Stimulated activated CD8-positive, alpha-beta memory T cell treated with anti-CD3 and anti-CD28 coated beads, Interleukin-4, amount 100 ng/mL, for 1 hour (primary cell): ENCODE measurements at regions not wholly inside any gene's neighbourhood (a gene's known extent, or its start where the extent isn't known, plus 50 kb on each side); places are given as distances from the start of the nearest gene placed in this dataset.

Experiments
- DNase-seq, 2 donors: peaks; one replicate each; pipeline ENCODE4 v3.0.0-alpha.2; 2020; ENCODE audit warnings: low read depth in 2 of 2, low spot score in 1 of 2

- DNase-seq: no peak
Measured at GRCh38 chr5:74356009-74356695, 284.4 kb downstream of the ENC1 start.

GRCh38 chr5:74355041-74355824 is 285.3 kb downstream of the ENC1 start:
- no peak for DNase-seq

- DNase-seq: no peak
Measured at GRCh38 chr5:74352256-74352655, 288.3 kb downstream of the ENC1 start.

GRCh38 chr5:74342948-74343682 is 297.4 kb downstream of the ENC1 start:
- no peak for DNase-seq

- no peak for DNase-seq
Measured at GRCh38 chr5:74342182-74342581, 298.3 kb downstream of the ENC1 start.

GRCh38 chr5:74341221-74341620 is 299.3 kb downstream of the ENC1 start:
- DNase-seq: no peak

GRCh38 chr5:74340476-74340875 is 300.1 kb downstream of the ENC1 start:
- no peak for DNase-seq

- no peak for DNase-seq
Measured at GRCh38 chr5:74337984-74338310, 302.6 kb downstream of the ENC1 start.

GRCh38 chr5:74337254-74337983 is 303.1 kb downstream of the ENC1 start:
- DNase-seq: no peak

- DNase-seq: no peak
Measured at GRCh38 chr5:74336297-74336696, 304.2 kb downstream of the ENC1 start.

GRCh38 chr5:74334762-74335384 is 305.7 kb downstream of the ENC1 start:
- DNase-seq: no peak

GRCh38 chr5:74334062-74334761 is 306.3 kb downstream of the ENC1 start:
- no peak for DNase-seq

- DNase-seq: no peak
Measured at GRCh38 chr5:74333430-74333829, 307.1 kb downstream of the ENC1 start.

- DNase-seq: no peak
Measured at GRCh38 chr5:74332682-74333081, 307.8 kb downstream of the ENC1 start.

- no peak for DNase-seq
Measured at GRCh38 chr5:74332006-74332405, 308.5 kb downstream of the ENC1 start.

- DNase-seq: no peak
Measured at GRCh38 chr5:74328221-74328630, 312.3 kb downstream of the ENC1 start.

- no peak for DNase-seq
Measured at GRCh38 chr5:74327339-74327685, 313.2 kb downstream of the ENC1 start.

- peak; percentile 5 to 13 for DNase-seq
Measured at GRCh38 chr5:74326571-74327338, 313.8 kb downstream of the ENC1 start.

GRCh38 chr5:74325866-74326265 is 314.7 kb downstream of the ENC1 start:
- no peak for DNase-seq

- DNase-seq: no peak
Measured at GRCh38 chr5:74324556-74324955, 316.0 kb downstream of the ENC1 start.
